OCI-LY1 (cell line): ENCODE measurements at regions not wholly inside any gene's neighbourhood (a gene's known extent, or its start where the extent isn't known, plus 50 kb on each side); places are given as distances from the start of the nearest gene placed in this dataset.

Source experiments
- CTCF ChIP-seq: fragments of 200-600 bp; sonication (generic), shearing (Covaris generic); IDR thresholded peaks from 2 replicates; pipeline ENCODE4 v1.5.1; 2017; ENCODE audit warnings: mild to moderate bottlenecking, antibody characterized with exemption, low read length, moderate library complexity, mixed read lengths
- EZH2 ChIP-seq: fragments of 200-600 bp; sonication (generic), shearing (Covaris generic); IDR thresholded peaks from 2 replicates; pipeline ENCODE4 v1.8.0; 2017; ENCODE audit warnings: borderline replicate concordance, mixed run types, mild to moderate bottlenecking, antibody characterized with exemption, low read length, moderate library complexity, mixed read lengths

GRCh38 chr20:48567145-48567544 lies 260.7 kb downstream of the PREX1 start:
- TF ChIP-seq CTCF (no peak), EZH2 (no peak)
